Dedifferentiated amniotic fluid mesenchymal stem cell (primary cell): ENCODE measurements at regions not wholly inside any gene's neighbourhood (a gene's known extent, or its start where the extent isn't known, plus 50 kb on each side); places are given as distances from the start of the nearest gene placed in this dataset.

ENCODE experiments used
- DNase-seq: peaks from one replicate; pipeline ENCODE4 v3.0.0-alpha.2; 2016; ENCODE audit errors: extremely low spot score

DNA sequence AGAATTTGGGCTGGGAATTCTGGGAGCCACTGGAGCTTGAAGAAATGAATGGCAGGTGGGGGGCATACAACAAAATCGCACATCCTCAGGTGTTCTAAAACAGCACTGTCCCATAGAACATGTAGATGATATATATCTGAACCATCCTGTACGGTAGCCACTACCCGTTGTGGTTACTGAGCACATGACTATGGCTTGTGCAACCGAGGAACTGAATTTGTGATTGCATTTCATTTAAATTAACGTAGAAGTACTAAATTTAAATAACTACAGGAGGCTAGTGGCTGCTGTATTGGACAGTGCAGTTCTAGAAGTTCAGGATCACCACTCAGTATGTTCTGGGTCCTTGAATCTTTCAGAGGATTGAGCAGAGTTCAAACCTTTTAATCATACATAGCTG lies 172.4 kb downstream of the PHETA1 start:
- DNase-seq = no peak

DNA sequence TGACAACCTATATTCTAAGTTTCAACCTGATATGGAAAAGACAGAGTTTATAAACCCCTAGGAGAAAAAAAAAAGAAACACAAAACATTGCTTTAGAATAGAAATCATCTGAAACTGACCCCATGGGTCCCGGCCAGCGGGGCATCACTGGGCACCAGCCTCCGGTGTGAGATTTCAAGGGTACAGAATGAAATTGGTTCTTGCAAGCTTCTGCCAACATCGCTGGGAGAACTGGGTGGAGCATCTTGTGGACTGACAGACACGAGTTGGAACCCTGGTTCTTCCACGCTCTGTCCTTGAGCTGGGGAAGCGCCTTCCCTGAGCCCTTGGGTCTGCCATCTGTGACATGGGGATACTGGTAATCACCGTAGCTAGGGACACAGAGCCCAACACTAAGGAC lies 173.6 kb downstream of the PHETA1 start:
- DNase-seq = no peak

DNA sequence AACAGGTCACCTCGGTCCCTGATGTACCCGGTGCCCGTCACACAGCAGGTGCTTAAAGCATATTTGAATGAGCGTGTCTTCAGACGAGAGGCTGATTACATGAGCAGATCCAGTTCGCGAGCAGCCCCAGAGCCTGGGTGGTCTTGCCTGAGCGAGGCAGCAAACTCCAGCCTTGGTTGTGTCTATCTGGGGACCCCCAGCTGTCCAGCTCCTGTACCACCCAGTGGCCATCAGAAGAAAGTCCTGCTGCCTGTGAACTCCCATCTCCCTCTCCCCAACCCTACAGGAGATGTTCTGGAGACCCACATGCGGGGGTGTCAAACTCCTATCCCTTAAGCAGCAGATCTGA lies 174.2 kb downstream of the PHETA1 start:
- DNase-seq = no peak

DNA sequence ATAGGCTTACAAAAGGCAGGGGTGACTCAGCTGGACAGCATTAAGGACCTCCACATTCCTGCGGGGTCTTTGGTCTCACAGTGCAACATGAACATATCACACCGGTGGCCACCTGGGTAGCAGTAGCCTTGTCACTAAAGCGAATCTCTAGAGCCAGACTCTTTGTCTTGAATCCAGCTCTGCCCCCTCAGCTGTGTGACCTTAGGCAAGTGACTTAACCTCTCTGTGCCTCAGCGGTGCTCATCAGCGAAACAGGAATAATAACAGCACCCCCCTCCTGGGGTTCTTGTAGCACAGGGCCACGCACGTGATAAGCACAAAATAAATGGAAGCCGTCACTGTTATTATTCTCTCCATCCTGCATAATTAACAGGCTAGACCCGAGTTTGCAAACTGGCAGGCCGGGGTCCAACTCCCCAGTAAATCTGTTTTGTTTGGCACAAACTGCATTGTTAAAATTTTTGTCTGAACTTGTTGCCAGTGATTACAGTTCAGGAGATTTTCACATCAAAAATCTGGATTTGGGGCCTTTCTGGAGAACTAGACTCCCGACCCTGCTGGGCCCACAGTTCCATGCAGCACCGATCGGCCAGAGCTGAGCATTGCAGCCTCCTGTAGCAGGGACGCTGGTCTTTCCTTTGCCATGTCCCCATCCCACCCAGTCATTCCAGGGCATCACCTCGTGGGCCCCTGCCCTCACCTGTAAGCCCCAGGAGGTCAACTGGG lies 174.8 kb downstream of the PHETA1 start:
- DNase-seq = no peak

- no peak for DNase-seq
Observed at GRCh38 chr12:111193496-111193895, 175.4 kb downstream of the PHETA1 start.

DNA sequence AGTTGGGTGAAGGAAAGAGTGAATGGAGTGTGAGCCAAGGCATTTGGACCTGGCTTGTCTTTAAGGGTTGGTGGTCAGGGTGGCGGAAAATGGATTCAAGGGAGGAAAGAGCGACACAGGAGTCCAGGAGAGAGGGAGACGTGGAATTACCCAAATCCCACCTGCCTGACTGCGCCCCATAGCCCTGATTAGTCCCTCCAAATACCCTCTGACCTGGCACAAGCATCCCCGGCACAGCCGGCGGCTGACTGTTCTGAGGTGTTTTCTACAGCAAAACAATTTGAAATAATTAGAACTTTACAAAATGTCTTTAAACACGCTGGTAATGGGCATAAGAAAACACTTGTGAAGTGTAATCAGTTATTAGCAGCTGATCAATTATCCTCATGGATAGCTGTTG lies 175.8 kb downstream of the PHETA1 start:
- DNase-seq = no peak

- DNase-seq = no peak
Observed at GRCh38 chr12:111192647-111193046, 176.2 kb downstream of the PHETA1 start.

GRCh38 chr12:111190741-111191526 lies 178.0 kb downstream of the PHETA1 start:
- no peak for DNase-seq

GRCh38 chr12:111189792-111190191 lies 179.1 kb downstream of the PHETA1 start:
- DNase-seq = no peak

DNA sequence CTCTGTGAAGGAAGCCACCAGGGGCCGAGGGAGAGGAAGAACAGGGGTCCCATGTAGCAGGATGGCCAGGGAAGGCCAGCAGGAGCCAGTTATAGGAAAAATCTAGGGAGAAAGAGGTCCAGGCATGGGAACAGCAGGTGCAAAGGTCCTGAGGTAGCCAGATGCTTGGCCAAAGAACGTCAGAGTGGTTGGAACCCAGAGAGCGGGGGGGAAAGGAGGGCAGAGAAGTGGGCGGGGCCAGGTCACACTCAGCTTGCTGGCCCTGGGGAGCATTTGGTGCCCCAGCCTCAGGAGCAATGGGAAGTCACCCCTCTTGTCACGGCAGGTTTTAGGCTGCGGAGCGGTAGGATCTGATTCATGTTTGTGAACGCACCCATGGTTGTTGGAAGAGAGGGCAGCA lies 180.5 kb downstream of the PHETA1 start:
- DNase-seq = no peak

- no peak for DNase-seq
Observed at GRCh38 chr12:111186347-111186746, 182.5 kb downstream of the PHETA1 start.

GRCh38 chr12:111185889-111186227 lies 183.0 kb downstream of the PHETA1 start:
- DNase-seq = no peak

- no peak for DNase-seq
Observed at GRCh38 chr12:111185206-111185888, 183.5 kb downstream of the PHETA1 start.

DNA sequence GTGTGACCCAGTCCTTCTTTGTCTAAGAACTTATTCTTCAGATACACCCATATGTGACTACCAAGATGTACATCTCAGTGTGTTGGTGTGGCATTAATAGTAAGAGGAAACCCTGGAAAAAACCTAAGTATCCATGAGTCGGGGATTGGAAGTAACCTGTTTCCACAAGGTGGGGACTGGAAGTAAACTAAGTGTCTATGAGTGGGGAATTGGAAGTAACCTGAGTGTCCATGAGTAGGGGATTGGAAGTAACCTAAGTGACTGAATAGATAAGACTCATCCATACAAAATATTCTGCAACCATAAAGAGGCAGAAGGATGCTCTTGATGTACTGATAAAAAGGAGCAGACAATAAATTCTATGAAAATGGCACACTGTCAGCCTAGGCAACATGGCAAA lies 184.7 kb downstream of the PHETA1 start:
- no peak for DNase-seq

DNA sequence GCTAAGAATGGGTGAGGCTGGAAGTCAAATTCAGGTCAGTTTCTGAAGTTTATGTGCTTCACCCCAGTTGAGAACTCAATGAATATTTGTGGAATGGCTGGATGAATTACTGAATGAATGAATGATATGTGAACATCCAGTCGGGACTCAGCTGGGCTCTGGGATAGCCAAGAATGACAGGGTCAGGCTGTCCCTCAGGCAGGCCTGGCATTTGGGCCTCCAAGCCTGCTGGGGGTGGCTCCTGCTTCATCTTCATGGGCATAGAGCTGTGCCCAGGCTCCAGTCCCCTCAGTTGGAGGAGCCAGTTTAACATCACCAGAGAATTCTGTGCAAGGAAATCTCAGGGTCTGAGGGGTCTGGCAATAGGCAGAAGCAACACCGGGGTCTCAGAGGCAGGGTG lies 185.8 kb downstream of the PHETA1 start:
- DNase-seq = no peak

- no peak for DNase-seq
Observed at GRCh38 chr12:111182382-111182781, 186.5 kb downstream of the PHETA1 start.

DNA sequence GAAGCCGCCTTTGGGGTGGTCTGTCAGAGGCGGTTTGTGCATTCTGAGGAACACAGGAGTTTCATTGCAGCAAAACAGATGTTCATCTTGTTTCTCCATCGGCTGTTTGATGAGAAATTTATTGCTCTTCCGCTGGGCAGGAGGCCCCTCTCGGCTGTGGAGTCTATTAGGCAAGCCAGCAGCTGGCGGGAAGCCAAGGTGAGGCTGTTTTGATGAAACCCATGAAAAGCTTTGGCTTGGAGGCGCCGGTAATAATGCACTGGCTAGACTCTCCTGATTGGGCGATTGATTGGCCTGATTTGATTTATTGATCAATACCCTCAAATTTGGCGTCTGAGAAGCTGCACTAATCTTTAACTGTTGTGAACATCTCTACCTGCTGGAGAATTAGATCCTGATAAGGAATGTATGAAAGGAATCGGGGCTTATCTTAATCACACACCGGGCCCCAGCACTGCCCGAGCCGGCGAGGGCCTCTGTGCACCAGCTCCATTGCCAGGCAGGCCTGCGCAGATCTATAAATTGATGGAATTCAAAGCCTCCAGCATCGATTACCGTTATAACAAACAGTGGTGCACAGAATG lies 187.7 kb downstream of the PHETA1 start:
- no peak for DNase-seq

GRCh38 chr12:111180426-111181142 lies 188.3 kb downstream of the PHETA1 start:
- no peak for DNase-seq

DNA sequence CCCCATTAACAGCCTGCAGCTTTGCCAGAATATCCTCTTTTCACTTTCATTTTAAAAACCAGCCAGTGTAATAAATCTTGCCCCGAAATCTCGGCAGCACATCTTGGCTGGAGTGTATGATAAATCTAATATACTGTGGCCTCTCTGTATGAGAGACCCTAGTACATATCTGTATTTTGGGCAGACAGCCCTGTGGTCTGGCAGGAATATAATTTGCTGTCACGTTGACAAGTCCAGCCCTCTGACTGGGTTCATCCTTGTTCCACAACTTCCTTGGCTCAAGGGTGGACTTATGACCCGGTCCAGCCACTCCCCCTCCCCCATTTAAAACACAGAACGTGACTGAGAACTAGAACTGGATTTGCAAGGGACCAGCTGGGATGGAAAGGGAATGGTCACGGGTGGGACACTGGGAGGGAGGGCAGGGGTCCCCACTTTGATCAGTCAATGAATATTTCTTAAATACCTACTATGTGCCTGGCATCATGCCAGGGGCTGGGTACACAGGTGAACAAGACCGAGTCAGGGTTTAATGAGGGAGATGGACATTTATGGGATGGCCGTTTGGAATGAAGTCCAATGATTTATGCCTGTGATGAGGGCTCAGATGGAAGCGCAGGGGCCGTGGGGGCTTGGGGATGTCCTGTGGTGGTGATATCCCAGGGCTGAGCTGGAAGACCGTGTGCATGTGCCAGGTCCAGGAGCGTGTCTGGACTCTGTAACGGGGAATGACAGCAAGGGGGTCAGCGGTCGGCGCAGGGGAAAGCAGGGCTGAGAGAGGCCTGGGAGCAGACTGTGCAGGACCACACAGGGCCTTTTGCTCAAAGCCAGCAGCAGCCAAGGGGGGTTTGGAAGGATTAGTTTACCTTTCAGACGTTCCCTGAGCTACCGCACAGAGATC lies 190.5 kb downstream of the PHETA1 start:
- no peak for DNase-seq

DNA sequence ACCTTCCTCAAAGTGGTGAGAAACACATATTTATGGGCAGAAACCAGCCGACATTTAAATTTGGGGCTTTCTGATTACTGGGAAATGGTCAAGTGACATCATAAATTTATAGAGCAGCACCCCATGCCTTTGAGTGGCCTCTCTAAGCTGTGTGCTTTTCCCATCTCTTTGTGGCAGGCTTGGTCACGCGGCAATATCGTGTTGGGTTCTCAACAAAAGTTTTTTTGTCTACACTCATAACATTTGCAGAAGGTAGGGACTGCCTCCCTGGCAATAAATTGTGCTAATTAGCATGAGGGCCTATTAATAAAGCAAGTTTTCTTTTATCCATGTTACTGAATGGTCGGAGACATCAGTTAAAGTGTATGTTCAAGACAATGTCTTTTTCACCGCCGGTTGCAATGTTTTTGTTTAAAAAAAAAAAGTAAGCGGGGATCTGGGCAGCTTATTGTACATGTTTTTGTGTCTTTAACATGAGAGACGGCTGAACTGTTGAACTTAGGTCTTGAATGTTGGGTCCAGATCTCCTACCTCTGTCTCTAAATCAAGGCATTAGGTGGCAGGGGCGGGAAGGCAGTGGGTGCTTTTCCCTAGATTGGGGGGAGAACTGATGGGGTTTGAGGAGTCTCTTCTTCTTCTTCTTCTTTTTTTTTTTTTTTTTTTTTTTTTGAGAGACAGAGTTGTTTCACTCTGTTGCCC lies 193.3 kb downstream of the PHETA1 start:
- DNase-seq = no peak
